Type B pancreatic cell (in vitro differentiated cells): ENCODE measurements at regions not wholly inside any gene's neighbourhood (a gene's known extent, or its start where the extent isn't known, plus 50 kb on each side); places are given as distances from the start of the nearest gene placed in this dataset.

Experiments
- DNase-seq: peaks from one replicate; pipeline ENCODE4 v3.0.0; 2021; ENCODE audit warnings: mixed read lengths; ENCODE audit not compliant: unreplicated experiment; ENCODE audit errors: extremely low spot score
- H3K27ac Mint-ChIP-seq: 2 replicates; pipeline ENCODE4 v1.8.0; 2021; ENCODE audit warnings: mild to moderate bottlenecking, mixed read lengths
- H3K27me3 Mint-ChIP-seq: 2 replicates; pipeline ENCODE4 v1.8.0; 2021; ENCODE audit warnings: mixed read lengths
- H3K36me3 Mint-ChIP-seq: 2 replicates; pipeline ENCODE4 v1.8.0; 2021; ENCODE audit warnings: mixed read lengths
- H3K4me1 Mint-ChIP-seq: one replicate; pipeline ENCODE4 v1.8.0; 2021; ENCODE audit warnings: mixed read lengths; ENCODE audit not compliant: unreplicated experiment
- H3K4me3 Mint-ChIP-seq: 2 replicates; pipeline ENCODE4 v1.8.0; 2021; ENCODE audit warnings: mild to moderate bottlenecking, mixed read lengths
- H3K9me3 Mint-ChIP-seq: 2 replicates; pipeline ENCODE4 v1.8.0; 2021; ENCODE audit warnings: mixed read lengths
- CTCF ChIP-seq: fragments of 200-600 bp; sonication (generic); conservative IDR thresholded peaks from 2 replicates; pipeline ENCODE4 v1.5.0; 2021; ENCODE audit warnings: antibody characterized with exemption, mild to moderate bottlenecking

- no peaks in the 10 kb centered on the region for H3K4me1 Mint-ChIP-seq
Measured at GRCh38 chr12:19886639-19887064, 447.4 kb downstream of the AEBP2 start.

GRCh38 chr12:19890024-19890423 is 450.7 kb downstream of the AEBP2 start:
- no peak overlapping the region for H3K27ac Mint-ChIP-seq

More at GRCh38 chr12:19886639-19887064, 447.4 kb downstream of the AEBP2 start:
- Mint-ChIP-seq H3K9me3 (peaks cover 5% of the 10 kb centered on the region), H3K4me3 (no peak overlapping the region), H3K27ac (no peak overlapping the region), H3K36me3 (peaks cover 8% of the 10 kb centered on the region), H3K27me3 (peaks cover 5% of the 10 kb centered on the region)
- DNase-seq: no peak
- TF ChIP-seq CTCF: no peak

GRCh38 chr12:19891936-19892591 is 452.8 kb downstream of the AEBP2 start:
- Mint-ChIP-seq H3K27ac (no peak overlapping the region), H3K27me3 (no peaks in the 10 kb centered on the region), H3K36me3 (no peaks in the 10 kb centered on the region), H3K9me3 (no peaks in the 10 kb centered on the region), H3K4me1 (no peaks in the 10 kb centered on the region), H3K4me3 (no peak overlapping the region)
- no peak for TF ChIP-seq CTCF
- no peak for DNase-seq

More at GRCh38 chr12:19890024-19890423, 450.7 kb downstream of the AEBP2 start:
- Mint-ChIP-seq H3K27me3 (peaks cover 2% of the 10 kb centered on the region), H3K4me1 (no peaks in the 10 kb centered on the region), H3K4me3 (no peak overlapping the region), H3K9me3 (no peaks in the 10 kb centered on the region), H3K36me3 (peaks cover 3% of the 10 kb centered on the region)
- DNase-seq: no peak
- TF ChIP-seq CTCF: no peak

GRCh38 chr12:19893514-19893913 is 454.2 kb downstream of the AEBP2 start:
- Mint-ChIP-seq H3K27ac (no peak overlapping the region), H3K27me3 (no peaks in the 10 kb centered on the region), H3K36me3 (no peaks in the 10 kb centered on the region), H3K9me3 (no peaks in the 10 kb centered on the region), H3K4me3 (no peak overlapping the region), H3K4me1 (no peaks in the 10 kb centered on the region)
- DNase-seq: no peak
- TF ChIP-seq CTCF: no peak

GRCh38 chr12:19894050-19894449 is 454.8 kb downstream of the AEBP2 start:
- no peak for DNase-seq
- Mint-ChIP-seq H3K27ac (no peak overlapping the region), H3K36me3 (no peaks in the 10 kb centered on the region), H3K4me1 (no peaks in the 10 kb centered on the region), H3K9me3 (no peaks in the 10 kb centered on the region), H3K4me3 (no peak overlapping the region), H3K27me3 (no peaks in the 10 kb centered on the region)
- TF ChIP-seq CTCF: no peak
